Pancreas (tissue), 10 donors: ENCODE measurements at regions not wholly inside any gene's neighbourhood (a gene's known extent, or its start where the extent isn't known, plus 50 kb on each side); places are given as distances from the start of the nearest gene placed in this dataset.

Experiments used
- ATAC-seq, 4 donors: fragments of 200-7000 bp; cut with Tn5 transposase; one replicate each; pipeline versions ENCODE4 v1.8.0 to v1.9.1; 2020; ENCODE audit warnings: mild to moderate bottlenecking in 4 of 4, moderate library complexity in 4 of 4
- DNase-seq, 6 donors: peaks; one replicate each; pipeline ENCODE4 v3.0.0-alpha.2; 2020
- FAIRE-seq: peaks from 2 replicates; lab custom pipeline; 2012; peaks lifted over from hg19 to GRCh38; lab: Jason Lieb, UNC
- H3K27ac ChIP-seq, 4 donors: fragments of 200-600 bp; sonication (generic); 1 replicate in 3 of 4; 2 replicates in 1 of 4; pipeline versions ENCODE4 v1.5.0 to v1.8.0; 2020
- H3K27me3 ChIP-seq, 4 donors: fragments of 200-600 bp; one replicate each; pipeline ENCODE4 v1.8.0; 2021
- H3K36me3 ChIP-seq, 3 donors: fragments of 200-600 bp; sonication (generic) in 1 of 3; one replicate each; pipeline versions ENCODE4 v1.5.0 to v1.8.0; 2020 to 2021
- H3K4me1 ChIP-seq, 3 donors: fragments of 200-600 bp; one replicate each; pipeline ENCODE4 v1.8.0; 2021
- H3K4me3 ChIP-seq, 4 donors: fragments of 200-600 bp; sonication (generic) in 2 of 4; one replicate each; pipeline versions ENCODE4 v1.5.0 to v1.8.0; 2020 to 2021
- H3K9me3 ChIP-seq, 4 donors: fragments of 200-600 bp; one replicate each; pipeline ENCODE4 v1.8.0; 2021
- CTCF ChIP-seq, 4 donors: fragments of 200-600 bp; sonication (generic) in 3 of 4; IDR thresholded peaks; one replicate each; pipeline versions ENCODE4 v1.5.0 to v1.8.0; 2021; ENCODE audit warnings: antibody characterized with exemption in 4 of 4
- WGBS, 2 donors: extraction: QIAGEN DNeasy Blood & Tissue Kit; methylation state at CpG; one replicate each; pipeline ENCODE4 v1.1.7; 2013; 5-methylcytosine and 5-hydroxymethylcytosine counted together
- intact Hi-C, 3 donors: fragments of 100-400 bp; cut with DNase I; formaldehyde crosslinking; loops; one replicate each; pipeline versions ENCODE4 v1.11.1 to v1.14.2; 2022
- donor health status: healthy with polysubstance abuse.
- donor health status: DM: no; HTN: no; CAD: no; lungs with moderate emphysema.
- donor health status: DM: no; HTN: no; CAD: no.
- donor health status: control.
- donor health status: control.
- donor health status: Bipolar disorder and iron deficiency.
- donor health status: DM: yes; HTN: yes; CAD: no.
- donor health status: DM: no; HTN: no; CAD: no.
- donor health status: DM: no; HTN: no; CAD: no.
- donor health status: DM: yes; HTN: yes; CAD: no.

GRCh38 chr3:117603097-117603496, 893.5 kb downstream of the TUSC7 start:
- ATAC-seq (no peak), FAIRE-seq (no peak)
- WGBS, 2 donors, result 43 to 52% methylated on average over 3 of the region's 3 CpGs

GRCh38 chr3:117606866-117607265, 897.3 kb downstream of the TUSC7 start:
- H3K4me3 ChIP-seq, result no peak overlapping the region
- no peak for DNase-seq
- no peak for ATAC-seq
- no peak for TF ChIP-seq CTCF (IDR thresholded peaks at IDR 0.05)
- no peaks in the 10 kb centered on the region for H3K27me3 ChIP-seq
- FAIRE-seq, result no peak
- 53 to 55% methylated on average over 2 of the region's 2 CpGs for WGBS, 2 donors
- H3K36me3 ChIP-seq, result no peaks in the 10 kb centered on the region
- no peaks in the 10 kb centered on the region for H3K4me1 ChIP-seq
- intact Hi-C loops, result no loop called here
- H3K9me3 ChIP-seq, result no peaks in the 10 kb centered on the region
- H3K27ac ChIP-seq, result no peak overlapping the region

More at GRCh38 chr3:117603097-117603496, 893.5 kb downstream of the TUSC7 start:
- peaks cover 0 to 3% (median 0%) of the 10 kb centered on the region in 3 donors for H3K4me1 ChIP-seq
- no peak for TF ChIP-seq CTCF (IDR thresholded peaks at IDR 0.05)
- no peak overlapping the region for H3K27ac ChIP-seq
- H3K27me3 ChIP-seq, result no peaks in the 10 kb centered on the region
- intact Hi-C loops, result no loop called here
- no peaks in the 10 kb centered on the region for H3K9me3 ChIP-seq
- H3K36me3 ChIP-seq, result no peaks in the 10 kb centered on the region
- DNase-seq, result no peak
- H3K4me3 ChIP-seq, result no peak overlapping the region

GRCh38 chr3:117609330-117609729, 899.8 kb downstream of the TUSC7 start:
- intact Hi-C loops, result no loop called here
- TF ChIP-seq CTCF (IDR thresholded peaks at IDR 0.05), result no peak
- H3K4me3 ChIP-seq, result no peak overlapping the region
- DNase-seq, result no peak
- no peaks in the 10 kb centered on the region for H3K4me1 ChIP-seq
- H3K27ac ChIP-seq, result no peak overlapping the region
- no peak for ATAC-seq
- H3K27me3 ChIP-seq, result no peaks in the 10 kb centered on the region
- FAIRE-seq, result no peak
- no peaks in the 10 kb centered on the region for H3K9me3 ChIP-seq
- 51 to 60% methylated on average over 4 of the region's 4 CpGs for WGBS, 2 donors
- no peaks in the 10 kb centered on the region for H3K36me3 ChIP-seq

GRCh38 chr3:117610156-117610555, 900.6 kb downstream of the TUSC7 start:
- FAIRE-seq (no peak), ATAC-seq (no peak), DNase-seq (no peak)
- TF ChIP-seq CTCF (IDR thresholded peaks at IDR 0.05), result no peak
- Histone ChIP-seq H3K27me3 (no peaks in the 10 kb centered on the region), H3K4me3 (no peak overlapping the region), H3K36me3 (no peaks in the 10 kb centered on the region), H3K4me1 (no peaks in the 10 kb centered on the region), H3K27ac (no peak overlapping the region), H3K9me3 (no peaks in the 10 kb centered on the region)
- intact Hi-C loops, result no loop called here
- 69 to 74% methylated on average over 4 of the region's 4 CpGs for WGBS, 2 donors

- intact Hi-C loops, result no loop called here
- Histone ChIP-seq H3K4me3 (no peak overlapping the region), H3K27me3 (no peaks in the 10 kb centered on the region), H3K27ac (no peak overlapping the region), H3K36me3 (no peaks in the 10 kb centered on the region), H3K4me1 (no peaks in the 10 kb centered on the region), H3K9me3 (no peaks in the 10 kb centered on the region)
- no peak for ATAC-seq
- 85 to 86% methylated on average over 2 of the region's 2 CpGs for WGBS, 2 donors
- no peak for TF ChIP-seq CTCF (IDR thresholded peaks at IDR 0.05)
- no peak for FAIRE-seq
- DNase-seq, result no peak
These were observed 901.6 kb downstream of the TUSC7 start for GRCh38 chr3:117611211-117611610.
